ENCODE measurements at regions not wholly inside any gene's neighbourhood (a gene's known extent, or its start where the extent isn't known, plus 50 kb on each side); places are given as distances from the start of the nearest gene placed in this dataset.

DNA sequence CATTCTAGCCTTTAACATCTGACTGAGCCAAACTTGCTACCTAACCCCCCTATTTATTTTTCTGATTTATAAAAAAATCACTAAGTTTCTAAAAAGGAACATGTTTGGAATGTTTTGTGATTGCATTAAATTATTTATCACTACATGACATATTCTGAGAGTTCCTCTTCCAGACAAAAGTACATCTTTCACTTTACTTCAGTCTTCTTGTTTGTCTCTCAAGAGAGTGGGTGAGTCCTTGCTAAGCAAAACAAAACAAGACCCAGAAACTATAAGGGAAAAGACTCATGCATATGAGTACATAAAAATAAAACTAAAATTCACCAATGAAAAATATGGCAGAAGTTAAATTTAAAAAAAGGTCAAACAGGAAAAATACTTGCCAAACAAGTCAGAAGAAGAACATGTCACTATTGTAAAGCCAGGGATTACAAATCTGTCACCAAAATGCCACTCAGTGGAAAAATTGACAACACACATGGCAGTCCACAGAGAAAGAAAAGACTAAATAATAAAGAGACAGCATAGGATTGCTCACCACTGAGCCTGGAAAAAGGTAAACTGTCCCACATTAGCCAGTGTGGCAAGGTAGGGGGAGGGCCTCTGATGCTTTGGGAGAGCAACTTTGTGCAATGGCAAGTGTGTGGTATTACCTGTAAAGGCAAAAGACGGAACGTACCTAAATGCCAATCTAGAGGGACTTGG is 166.7 kb upstream of the ZNF32 start:
- no peak overlapping the region for H3K4me2 ChIP-seq (ENCODE audit: low read depth, low read length)

DNA sequence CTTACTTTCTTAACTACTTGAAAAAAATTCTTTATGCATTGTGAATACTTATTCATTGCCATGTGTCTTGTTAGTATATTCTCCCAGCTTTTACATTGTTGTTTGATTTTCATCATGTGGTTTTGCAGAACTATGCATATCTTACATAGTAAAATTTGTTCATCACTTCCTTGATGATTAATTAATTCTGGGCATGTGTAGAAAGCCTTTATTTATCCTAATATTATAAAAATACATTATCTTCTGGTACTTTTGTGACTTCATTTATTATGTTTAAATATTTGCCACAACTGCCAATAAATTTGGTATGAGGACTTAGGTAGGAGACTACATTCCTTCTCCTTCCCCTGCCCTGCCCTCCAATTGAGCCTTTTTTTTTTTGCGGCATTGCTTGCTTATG is 166.0 kb upstream of the ZNF32 start:
- H3F3A ChIP-seq (ENCODE audit: insufficient read depth, low read length), result peaks cover 10% of the 10 kb centered on the region
- peaks cover 15% of the 10 kb centered on the region for H3K4me1 ChIP-seq (ENCODE audit: low read length)
- no peaks in the 10 kb centered on the region for H4K20me1 ChIP-seq (ENCODE audit: insufficient read depth, low read length)
- H3K27ac ChIP-seq (ENCODE audit: low read length), result no peak overlapping the region
- H3K4me3 ChIP-seq (ENCODE audit: low read length), result no peak overlapping the region
- H3K79me2 ChIP-seq (ENCODE audit: low read length), result no peaks in the 10 kb centered on the region
- H3K9ac ChIP-seq (ENCODE audit: low read length), result no peak overlapping the region
- TF ChIP-seq EZH2phosphoT487 (IDR thresholded peaks at IDR 0.05; ENCODE audit: low read length) (no peak), EZH2 (optimal IDR thresholded peaks at IDR 0.05; ENCODE audit: low read depth, low read length) (no peak)
- TF ChIP-seq, protein P1, sequence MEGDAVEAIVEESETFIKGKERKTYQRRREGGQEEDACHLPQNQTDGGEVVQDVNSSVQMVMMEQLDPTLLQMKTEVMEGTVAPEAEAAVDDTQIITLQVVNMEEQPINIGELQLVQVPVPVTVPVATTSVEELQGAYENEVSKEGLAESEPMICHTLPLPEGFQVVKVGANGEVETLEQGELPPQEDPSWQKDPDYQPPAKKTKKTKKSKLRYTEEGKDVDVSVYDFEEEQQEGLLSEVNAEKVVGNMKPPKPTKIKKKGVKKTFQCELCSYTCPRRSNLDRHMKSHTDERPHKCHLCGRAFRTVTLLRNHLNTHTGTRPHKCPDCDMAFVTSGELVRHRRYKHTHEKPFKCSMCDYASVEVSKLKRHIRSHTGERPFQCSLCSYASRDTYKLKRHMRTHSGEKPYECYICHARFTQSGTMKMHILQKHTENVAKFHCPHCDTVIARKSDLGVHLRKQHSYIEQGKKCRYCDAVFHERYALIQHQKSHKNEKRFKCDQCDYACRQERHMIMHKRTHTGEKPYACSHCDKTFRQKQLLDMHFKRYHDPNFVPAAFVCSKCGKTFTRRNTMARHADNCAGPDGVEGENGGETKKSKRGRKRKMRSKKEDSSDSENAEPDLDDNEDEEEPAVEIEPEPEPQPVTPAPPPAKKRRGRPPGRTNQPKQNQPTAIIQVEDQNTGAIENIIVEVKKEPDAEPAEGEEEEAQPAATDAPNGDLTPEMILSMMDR (IDR thresholded peaks at IDR 0.05; ENCODE audit: low read length), result no peak
- H3K4me2 ChIP-seq (ENCODE audit: low read depth, low read length), result no peak overlapping the region
- H3K27me3 ChIP-seq (replicated peaks; ENCODE audit: insufficient read depth, low read length), result 0 out of 2 replicates have a peak, but pooled peaks cover 4% of the 10 kb centered on the region
- DNase-seq, result no peak
- H3K36me3 ChIP-seq (replicated peaks; ENCODE audit: insufficient read depth, low read length), result no peaks in the 10 kb centered on the region
- no peaks in the 10 kb centered on the region for H3K9me2 ChIP-seq (replicated peaks; ENCODE audit: insufficient read depth, low read length)
- no peak overlapping the region for H2AFZ ChIP-seq (ENCODE audit: low read length)
- no peaks in the 10 kb centered on the region for H3K9me3 ChIP-seq (replicated peaks; ENCODE audit: insufficient read depth, low read length)

More for the DNA sequence above, 166.7 kb upstream of the ZNF32 start:
- H3K27me3 ChIP-seq (replicated peaks; ENCODE audit: insufficient read depth, low read length), result 0 out of 2 replicates have a peak, but pooled peaks cover 4% of the 10 kb centered on the region
- no peak for DNase-seq
- H2AFZ ChIP-seq (ENCODE audit: low read length), result no peak overlapping the region
- TF ChIP-seq, protein P1 (IDR thresholded peaks at IDR 0.05; ENCODE audit: low read length), result no peak
- no peak for TF ChIP-seq EZH2 (optimal IDR thresholded peaks at IDR 0.05; ENCODE audit: low read depth, low read length)
- TF ChIP-seq EZH2phosphoT487 (IDR thresholded peaks at IDR 0.05; ENCODE audit: low read length), result no peak
- H3K9me2 ChIP-seq (replicated peaks; ENCODE audit: insufficient read depth, low read length), result no peaks in the 10 kb centered on the region
- H3K4me1 ChIP-seq (ENCODE audit: low read length), result peaks cover 15% of the 10 kb centered on the region
- no peaks in the 10 kb centered on the region for H4K20me1 ChIP-seq (ENCODE audit: insufficient read depth, low read length)
- H3K9ac ChIP-seq (ENCODE audit: low read length), result no peak overlapping the region
- no peak overlapping the region for H3K4me3 ChIP-seq (ENCODE audit: low read length)
- H3K27ac ChIP-seq (ENCODE audit: low read length), result no peak overlapping the region
- H3K79me2 ChIP-seq (ENCODE audit: low read length), result no peaks in the 10 kb centered on the region
- peaks cover 10% of the 10 kb centered on the region for H3F3A ChIP-seq (ENCODE audit: insufficient read depth, low read length)
- no peaks in the 10 kb centered on the region for H3K9me3 ChIP-seq (replicated peaks; ENCODE audit: insufficient read depth, low read length)
- H3K36me3 ChIP-seq (replicated peaks; ENCODE audit: insufficient read depth, low read length), result no peaks in the 10 kb centered on the region

DNA sequence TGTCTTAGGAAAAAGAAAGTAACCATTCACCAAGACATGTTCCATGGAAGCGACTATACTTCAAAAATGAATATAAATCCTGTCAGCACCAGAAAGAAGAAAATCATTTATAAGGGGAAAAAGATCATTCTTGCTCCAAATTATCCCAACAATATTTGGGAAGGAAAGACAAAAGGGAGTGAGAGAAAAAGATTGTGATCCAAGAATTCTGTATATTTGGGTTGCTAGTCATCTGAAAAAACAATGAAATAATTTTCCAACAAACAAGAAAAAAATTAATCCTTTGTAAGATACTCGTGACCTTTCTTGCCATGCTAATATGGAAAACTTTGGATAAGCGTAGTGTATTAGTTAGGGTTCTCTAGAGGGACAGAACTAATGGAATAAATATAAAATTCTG is 163.2 kb upstream of the ZNF32 start:
- Histone ChIP-seq H3K36me3 (replicated peaks; ENCODE audit: insufficient read depth, low read length) (no peaks in the 10 kb centered on the region), H3K27ac (ENCODE audit: low read length) (no peak overlapping the region), H3K4me1 (ENCODE audit: low read length) (peaks cover 24% of the 10 kb centered on the region), H3K9me2 (replicated peaks; ENCODE audit: insufficient read depth, low read length) (no peaks in the 10 kb centered on the region), H3K9me3 (replicated peaks; ENCODE audit: insufficient read depth, low read length) (no peaks in the 10 kb centered on the region), H3K79me2 (ENCODE audit: low read length) (no peaks in the 10 kb centered on the region), H3K9ac (ENCODE audit: low read length) (no peak overlapping the region), H3K4me2 (ENCODE audit: low read depth, low read length) (no peak overlapping the region), H3K27me3 (replicated peaks; ENCODE audit: insufficient read depth, low read length) (0 out of 2 replicates have a peak, but pooled peaks cover 4% of the 10 kb centered on the region), H3K4me3 (ENCODE audit: low read length) (no peak overlapping the region), H4K20me1 (ENCODE audit: insufficient read depth, low read length) (no peaks in the 10 kb centered on the region), H3F3A (ENCODE audit: insufficient read depth, low read length) (peaks cover 10% of the 10 kb centered on the region), H2AFZ (ENCODE audit: low read length) (no peak overlapping the region)
- no peak for DNase-seq
- TF ChIP-seq, protein P1 (IDR thresholded peaks at IDR 0.05; ENCODE audit: low read length), result no peak
- TF ChIP-seq EZH2 (optimal IDR thresholded peaks at IDR 0.05; ENCODE audit: low read depth, low read length) (no peak), EZH2phosphoT487 (IDR thresholded peaks at IDR 0.05; ENCODE audit: low read length) (no peak)
